Endothelial cell of umbilical vein (primary cell): ENCODE measurements at regions not wholly inside any gene's neighbourhood (a gene's known extent, or its start where the extent isn't known, plus 50 kb on each side); places are given as distances from the start of the nearest gene placed in this dataset.

Experiments used
- EZH2 ChIP-seq: IDR thresholded peaks from 2 replicates; pipeline ENCODE4 v1.6.1; 2012; ENCODE audit warnings: borderline replicate concordance, low read depth, mild to moderate bottlenecking, moderate library complexity, low read length, inconsistent platforms; ENCODE audit not compliant: severe bottlenecking
- FOS ChIP-seq: IDR thresholded peaks from 2 replicates; pipeline ENCODE4 v1.6.1; 2011; ENCODE audit warnings: mild to moderate bottlenecking, low read length, moderate library complexity, borderline replicate concordance; ENCODE audit not compliant: insufficient read depth
- JUN ChIP-seq: IDR thresholded peaks from 2 replicates; pipeline ENCODE4 v1.6.1; 2011; ENCODE audit warnings: borderline replicate concordance, low read depth; ENCODE audit not compliant: insufficient read length, insufficient read depth
- MYC ChIP-seq: IDR thresholded peaks from one replicate; pipeline ENCODE4 v1.6.1; 2011; ENCODE audit warnings: mild to moderate bottlenecking, low read depth, low read length
- POLR2A ChIP-seq: IDR thresholded peaks from 2 replicates; pipeline ENCODE4 v1.6.1; 2012; ENCODE audit warnings: low read depth, mild to moderate bottlenecking, control low read depth, low read length
- POLR2AphosphoS5 ChIP-seq: IDR thresholded peaks from 2 replicates; pipeline ENCODE4 v1.6.1; 2012; ENCODE audit warnings: low read depth, mild to moderate bottlenecking, control low read depth, low read length, moderate library complexity; ENCODE audit not compliant: insufficient read depth
- TF ChIP-seq, protein P1 (sequence below), 2 donors: IDR thresholded peaks; 1 replicate in 1 of 2; 2 replicates in 1 of 2; pipeline ENCODE4 v1.5.1; 2011; ENCODE audit warnings: low read length in 2 of 2, mild to moderate bottlenecking in 2 of 2, moderate library complexity in 2 of 2, control low read depth in 1 of 2, inconsistent platforms in 1 of 2, low read depth in 1 of 2; ENCODE audit not compliant: insufficient read depth in 1 of 2; ENCODE audit errors: extremely low read depth in 1 of 2
- TF ChIP-seq, protein P2 (sequence below): IDR thresholded peaks from 2 replicates; pipeline ENCODE4 v1.6.1; 2011; ENCODE audit not compliant: insufficient read depth, insufficient read length

- TF ChIP-seq, protein P1, sequence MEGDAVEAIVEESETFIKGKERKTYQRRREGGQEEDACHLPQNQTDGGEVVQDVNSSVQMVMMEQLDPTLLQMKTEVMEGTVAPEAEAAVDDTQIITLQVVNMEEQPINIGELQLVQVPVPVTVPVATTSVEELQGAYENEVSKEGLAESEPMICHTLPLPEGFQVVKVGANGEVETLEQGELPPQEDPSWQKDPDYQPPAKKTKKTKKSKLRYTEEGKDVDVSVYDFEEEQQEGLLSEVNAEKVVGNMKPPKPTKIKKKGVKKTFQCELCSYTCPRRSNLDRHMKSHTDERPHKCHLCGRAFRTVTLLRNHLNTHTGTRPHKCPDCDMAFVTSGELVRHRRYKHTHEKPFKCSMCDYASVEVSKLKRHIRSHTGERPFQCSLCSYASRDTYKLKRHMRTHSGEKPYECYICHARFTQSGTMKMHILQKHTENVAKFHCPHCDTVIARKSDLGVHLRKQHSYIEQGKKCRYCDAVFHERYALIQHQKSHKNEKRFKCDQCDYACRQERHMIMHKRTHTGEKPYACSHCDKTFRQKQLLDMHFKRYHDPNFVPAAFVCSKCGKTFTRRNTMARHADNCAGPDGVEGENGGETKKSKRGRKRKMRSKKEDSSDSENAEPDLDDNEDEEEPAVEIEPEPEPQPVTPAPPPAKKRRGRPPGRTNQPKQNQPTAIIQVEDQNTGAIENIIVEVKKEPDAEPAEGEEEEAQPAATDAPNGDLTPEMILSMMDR (IDR thresholded peaks at IDR 0.05; ENCODE audit: extremely low read depth in 1 of 2, insufficient read depth in 1 of 2, low read depth in 1 of 2, low read length in 2 of 2) = no peak
- TF ChIP-seq FOS = no peak
- no peak for TF ChIP-seq POLR2A
- no peak for TF ChIP-seq EZH2
- no peak for TF ChIP-seq POLR2AphosphoS5
- no peak for TF ChIP-seq JUN
- TF ChIP-seq MYC = no peak
- TF ChIP-seq, protein P2, sequence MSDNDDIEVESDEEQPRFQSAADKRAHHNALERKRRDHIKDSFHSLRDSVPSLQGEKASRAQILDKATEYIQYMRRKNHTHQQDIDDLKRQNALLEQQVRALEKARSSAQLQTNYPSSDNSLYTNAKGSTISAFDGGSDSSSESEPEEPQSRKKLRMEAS = no peak
Observed at GRCh38 chr4:38392223-38392855, 271.7 kb upstream of the KLF3 start.
